Stimulated activated CD8-positive, alpha-beta memory T cell treated with anti-CD3 and anti-CD28 coated beads, Interleukin-15, amount 100 ng/mL, for 48 hours (primary cell): ENCODE measurements at regions not wholly inside any gene's neighbourhood (a gene's known extent, or its start where the extent isn't known, plus 50 kb on each side); places are given as distances from the start of the nearest gene placed in this dataset.

Experiments
- DNase-seq, 2 donors: peaks; one replicate each; pipeline ENCODE4 v3.0.0-alpha.2; 2020; ENCODE audit warnings: low read depth in 2 of 2

- no peak for DNase-seq
Observed at GRCh38 chr6:9484686-9485085, 930.2 kb downstream of the TFAP2A start.

- DNase-seq: no peak
Observed at GRCh38 chr6:9484091-9484490, 930.8 kb downstream of the TFAP2A start.

- DNase-seq: no peak
Observed at GRCh38 chr6:9482030-9482738, 932.7 kb downstream of the TFAP2A start.

- DNase-seq: no peak
Observed at GRCh38 chr6:9481292-9482029, 933.4 kb downstream of the TFAP2A start.

- no peak for DNase-seq
Observed at GRCh38 chr6:9468277-9468676, 946.6 kb downstream of the TFAP2A start.

GRCh38 chr6:9467741-9468140, 947.1 kb downstream of the TFAP2A start:
- DNase-seq: no peak

GRCh38 chr6:9464583-9464982, 950.3 kb downstream of the TFAP2A start:
- no peak for DNase-seq

- DNase-seq: no peak
Observed at GRCh38 chr6:9463311-9463710, 951.6 kb downstream of the TFAP2A start.

GRCh38 chr6:9461188-9461587, 953.7 kb downstream of the TFAP2A start:
- no peak for DNase-seq

- DNase-seq: no peak
Observed at GRCh38 chr6:9458424-9458823, 956.5 kb downstream of the TFAP2A start.

- DNase-seq: no peak
Observed at GRCh38 chr6:9455864-9456658, 958.8 kb downstream of the TFAP2A start.

- no peak for DNase-seq
Observed at GRCh38 chr6:9439621-9440330, 975.1 kb downstream of the TFAP2A start.

GRCh38 chr6:9437836-9438235, 977.0 kb downstream of the TFAP2A start:
- DNase-seq: no peak

GRCh38 chr6:9435281-9435680, 979.6 kb downstream of the TFAP2A start:
- no peak for DNase-seq

- DNase-seq: no peak
Observed at GRCh38 chr6:9431945-9432344, 982.9 kb downstream of the TFAP2A start.

GRCh38 chr6:9428421-9429172, 986.3 kb downstream of the TFAP2A start:
- DNase-seq: no peak

- no peak for DNase-seq
Observed at GRCh38 chr6:9422138-9422537, 986.8 kb upstream of the SLC35B3 start.

- no peak for DNase-seq
Observed at GRCh38 chr6:9420316-9421015, 985.1 kb upstream of the SLC35B3 start.

- DNase-seq: no peak
Observed at GRCh38 chr6:9417400-9417799, 982.1 kb upstream of the SLC35B3 start.

GRCh38 chr6:9412951-9413559, 977.7 kb upstream of the SLC35B3 start:
- no peak for DNase-seq
